Pancreas (tissue), 10 donors: ENCODE measurements at regions not wholly inside any gene's neighbourhood (a gene's known extent, or its start where the extent isn't known, plus 50 kb on each side); places are given as distances from the start of the nearest gene placed in this dataset.

ENCODE experiments used
- ATAC-seq, 4 donors: fragments of 200-7000 bp; cut with Tn5 transposase; one replicate each; pipeline versions ENCODE4 v1.8.0 to v1.9.1; 2020; ENCODE audit warnings: mild to moderate bottlenecking in 4 of 4, moderate library complexity in 4 of 4
- DNase-seq, 6 donors: peaks; one replicate each; pipeline ENCODE4 v3.0.0-alpha.2; 2020
- FAIRE-seq: peaks from 2 replicates; lab custom pipeline; 2012; peaks lifted over from hg19 to GRCh38; lab: Jason Lieb, UNC
- H3K27ac ChIP-seq, 4 donors: fragments of 200-600 bp; sonication (generic); 1 replicate in 3 of 4; 2 replicates in 1 of 4; pipeline versions ENCODE4 v1.5.0 to v1.8.0; 2020
- H3K27me3 ChIP-seq, 4 donors: fragments of 200-600 bp; one replicate each; pipeline ENCODE4 v1.8.0; 2021
- H3K36me3 ChIP-seq, 3 donors: fragments of 200-600 bp; sonication (generic) in 1 of 3; one replicate each; pipeline versions ENCODE4 v1.5.0 to v1.8.0; 2020 to 2021
- H3K4me1 ChIP-seq, 3 donors: fragments of 200-600 bp; one replicate each; pipeline ENCODE4 v1.8.0; 2021
- H3K4me3 ChIP-seq, 4 donors: fragments of 200-600 bp; sonication (generic) in 2 of 4; one replicate each; pipeline versions ENCODE4 v1.5.0 to v1.8.0; 2020 to 2021
- H3K9me3 ChIP-seq, 4 donors: fragments of 200-600 bp; one replicate each; pipeline ENCODE4 v1.8.0; 2021
- WGBS, 2 donors: extraction: QIAGEN DNeasy Blood & Tissue Kit; methylation state at CpG; one replicate each; pipeline ENCODE4 v1.1.7; 2013; 5-methylcytosine and 5-hydroxymethylcytosine counted together
- intact Hi-C, 3 donors: fragments of 100-400 bp; cut with DNase I; formaldehyde crosslinking; loops; one replicate each; pipeline versions ENCODE4 v1.11.1 to v1.14.2; 2022
- TF ChIP-seq, protein P1 (sequence below), 4 donors: fragments of 200-600 bp; sonication (generic) in 3 of 4; IDR thresholded peaks; one replicate each; pipeline versions ENCODE4 v1.5.0 to v1.8.0; 2021; ENCODE audit warnings: antibody characterized with exemption in 4 of 4
- donor health status: healthy with polysubstance abuse.
- donor health status: DM: no; HTN: no; CAD: no; lungs with moderate emphysema.
- donor health status: DM: no; HTN: no; CAD: no.
- donor health status: control.
- donor health status: control.
- donor health status: Bipolar disorder and iron deficiency.
- donor health status: DM: yes; HTN: yes; CAD: no.
- donor health status: DM: no; HTN: no; CAD: no.
- donor health status: DM: no; HTN: no; CAD: no.
- donor health status: DM: yes; HTN: yes; CAD: no.

GRCh38 chr18:64259871-64260270 lies 111.0 kb upstream of the LINC00305 start:
- peaks cover 0 to 10% (median 0%) of the 10 kb centered on the region in 3 donors for H3K4me1 ChIP-seq
- no peak overlapping the region for H3K27ac ChIP-seq
- no peaks in the 10 kb centered on the region for H3K9me3 ChIP-seq
- intact Hi-C loops = no loop called here
- TF ChIP-seq, protein P1, sequence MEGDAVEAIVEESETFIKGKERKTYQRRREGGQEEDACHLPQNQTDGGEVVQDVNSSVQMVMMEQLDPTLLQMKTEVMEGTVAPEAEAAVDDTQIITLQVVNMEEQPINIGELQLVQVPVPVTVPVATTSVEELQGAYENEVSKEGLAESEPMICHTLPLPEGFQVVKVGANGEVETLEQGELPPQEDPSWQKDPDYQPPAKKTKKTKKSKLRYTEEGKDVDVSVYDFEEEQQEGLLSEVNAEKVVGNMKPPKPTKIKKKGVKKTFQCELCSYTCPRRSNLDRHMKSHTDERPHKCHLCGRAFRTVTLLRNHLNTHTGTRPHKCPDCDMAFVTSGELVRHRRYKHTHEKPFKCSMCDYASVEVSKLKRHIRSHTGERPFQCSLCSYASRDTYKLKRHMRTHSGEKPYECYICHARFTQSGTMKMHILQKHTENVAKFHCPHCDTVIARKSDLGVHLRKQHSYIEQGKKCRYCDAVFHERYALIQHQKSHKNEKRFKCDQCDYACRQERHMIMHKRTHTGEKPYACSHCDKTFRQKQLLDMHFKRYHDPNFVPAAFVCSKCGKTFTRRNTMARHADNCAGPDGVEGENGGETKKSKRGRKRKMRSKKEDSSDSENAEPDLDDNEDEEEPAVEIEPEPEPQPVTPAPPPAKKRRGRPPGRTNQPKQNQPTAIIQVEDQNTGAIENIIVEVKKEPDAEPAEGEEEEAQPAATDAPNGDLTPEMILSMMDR (IDR thresholded peaks at IDR 0.05) = no peak
- H3K4me3 ChIP-seq = no peak overlapping the region
- H3K36me3 ChIP-seq = no peaks in the 10 kb centered on the region
- WGBS, 2 donors = 67 to 77% methylated on average over 4 of the region's 4 CpGs
- FAIRE-seq (no peak), ATAC-seq (no peak), DNase-seq (no peak)
- no peaks in the 10 kb centered on the region for H3K27me3 ChIP-seq

- Histone ChIP-seq H3K9me3 (no peaks in the 10 kb centered on the region), H3K27me3 (no peaks in the 10 kb centered on the region), H3K36me3 (no peaks in the 10 kb centered on the region), H3K27ac (no peak overlapping the region), H3K4me1 (no peaks in the 10 kb centered on the region), H3K4me3 (no peak overlapping the region)
- FAIRE-seq = no peak
- no peak for DNase-seq
- 82 to 92% methylated on average over 5 of the region's 5 CpGs for WGBS, 2 donors
- ATAC-seq = no peak
- intact Hi-C loops = no loop called here
- TF ChIP-seq, protein P1 (IDR thresholded peaks at IDR 0.05) = no peak
Observed at GRCh38 chr18:64258111-64258650, 109.3 kb upstream of the LINC00305 start.

DNA sequence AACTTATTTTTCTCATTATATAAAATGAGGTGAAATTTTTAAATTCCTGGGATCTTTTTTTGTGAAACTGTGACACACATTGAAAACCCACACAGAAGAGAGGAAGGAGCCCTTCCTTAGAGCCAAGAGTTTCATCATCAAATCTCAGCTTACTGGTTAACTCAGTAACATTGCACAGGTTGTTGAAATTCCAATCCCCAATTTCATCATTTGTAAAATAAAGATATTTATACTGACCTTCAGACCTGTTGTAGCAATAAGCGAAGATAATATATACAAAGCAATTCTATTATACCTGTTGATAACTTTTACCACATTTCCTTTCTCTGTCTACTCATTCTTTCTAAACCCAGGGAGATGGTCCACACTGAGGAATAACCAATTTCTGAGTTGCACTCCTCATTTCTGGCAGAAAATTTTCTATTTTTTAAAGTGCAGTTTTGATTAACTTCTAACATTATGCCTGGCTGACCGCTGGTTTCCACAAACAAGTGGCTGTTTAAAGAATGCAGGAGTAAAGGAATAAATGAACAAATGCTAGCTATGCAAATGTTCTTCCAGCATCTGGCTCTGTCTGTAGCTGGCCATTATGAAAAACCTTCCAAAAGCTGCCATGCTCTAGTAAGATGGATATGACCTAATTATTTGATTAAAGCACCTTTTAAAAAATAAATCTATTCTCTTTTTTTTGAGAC lies 105.7 kb upstream of the LINC00305 start:
- intact Hi-C loops = no loop called here
- FAIRE-seq (no peak), DNase-seq (no peak), ATAC-seq (no peak)
- H3K27me3 ChIP-seq = no peaks in the 10 kb centered on the region
- no peaks in the 10 kb centered on the region for H3K36me3 ChIP-seq
- no peak overlapping the region for H3K27ac ChIP-seq
- no peak overlapping the region for H3K4me3 ChIP-seq
- WGBS, 2 donors = 82 to 84% methylated on average over 2 of the region's 2 CpGs
- TF ChIP-seq, protein P1 (IDR thresholded peaks at IDR 0.05) = no peak
- no peaks in the 10 kb centered on the region for H3K4me1 ChIP-seq
- no peaks in the 10 kb centered on the region for H3K9me3 ChIP-seq

- Histone ChIP-seq H3K27ac (no peak overlapping the region), H3K27me3 (no peaks in the 10 kb centered on the region), H3K36me3 (no peaks in the 10 kb centered on the region), H3K4me3 (no peak overlapping the region), H3K4me1 (no peaks in the 10 kb centered on the region), H3K9me3 (no peaks in the 10 kb centered on the region)
- no peak for ATAC-seq
- FAIRE-seq = no peak
- TF ChIP-seq, protein P1 (IDR thresholded peaks at IDR 0.05) = no peak
- WGBS, 2 donors = 87 to 88% methylated on average over 2 of the region's 2 CpGs
- DNase-seq = no peak
- intact Hi-C loops = no loop called here
Observed at GRCh38 chr18:64253873-64254272, 105.0 kb upstream of the LINC00305 start.

DNA sequence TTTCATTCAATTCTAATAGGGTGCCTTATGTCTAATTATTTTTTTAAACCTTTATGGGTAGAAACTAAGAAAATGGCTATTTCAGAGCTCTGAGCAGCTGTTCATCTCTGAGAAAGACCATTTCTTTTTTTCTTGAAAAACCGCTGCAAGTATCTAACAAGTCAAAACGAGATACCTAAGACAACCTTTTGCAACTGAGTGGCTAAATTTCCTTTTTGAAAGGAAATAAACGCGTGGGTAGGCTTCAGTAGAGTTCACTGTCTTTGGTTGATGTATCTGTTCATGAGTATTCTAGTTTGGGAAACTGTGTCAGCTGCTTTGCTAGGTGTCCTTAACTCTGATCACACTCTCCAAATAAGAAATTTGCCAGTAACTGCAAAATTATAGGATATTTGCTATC lies 104.3 kb upstream of the LINC00305 start:
- Histone ChIP-seq H3K27ac (no peak overlapping the region), H3K9me3 (no peaks in the 10 kb centered on the region), H3K4me1 (no peaks in the 10 kb centered on the region), H3K36me3 (no peaks in the 10 kb centered on the region), H3K27me3 (no peaks in the 10 kb centered on the region), H3K4me3 (no peak overlapping the region)
- 83 to 87% methylated on average over 4 of the region's 4 CpGs for WGBS, 2 donors
- FAIRE-seq (no peak), DNase-seq (no peak), ATAC-seq (no peak)
- intact Hi-C loops = no loop called here
- TF ChIP-seq, protein P1 (IDR thresholded peaks at IDR 0.05) = no peak
